Testis (tissue), 2 donors: ENCODE measurements at regions not wholly inside any gene's neighbourhood (a gene's known extent, or its start where the extent isn't known, plus 50 kb on each side); places are given as distances from the start of the nearest gene placed in this dataset.

Experiments used
- DNase-seq: peaks from one replicate; pipeline ENCODE4 v3.0.0-alpha.2; 2019
- H3K27ac ChIP-seq, 2 donors: fragments of 200-600 bp; sonication (generic); one replicate each; pipeline ENCODE4 v1.5.1; 2019
- H3K27me3 ChIP-seq: fragments of 200-600 bp; sonication (generic); one replicate; pipeline ENCODE4 v1.5.1; 2019
- H3K36me3 ChIP-seq: fragments of 200-600 bp; sonication (generic); one replicate; pipeline ENCODE4 v1.5.1; 2017; ENCODE audit warnings: low read depth; ENCODE audit errors: missing control alignments
- H3K4me1 ChIP-seq: fragments of 200-600 bp; sonication (generic); one replicate; pipeline ENCODE4 v1.5.1; 2019
- H3K4me3 ChIP-seq, 2 donors: fragments of 200-600 bp; sonication (generic); one replicate each; pipeline ENCODE4 v1.5.1; 2017 to 2019
- H3K9me3 ChIP-seq: fragments of 200-600 bp; sonication (generic); one replicate; pipeline ENCODE4 v1.5.1; 2017
- CTCF ChIP-seq, 3 experiments: fragments of 450-650 bp in 2 of 3; fragments of 200-600 bp in 1 of 3; sonication (generic) in 1 of 3; IDR thresholded peaks; one replicate each; pipeline ENCODE4 v1.5.1; 2016 to 2019; ENCODE audit warnings: antibody characterized with exemption in 3 of 3, mild to moderate bottlenecking in 2 of 3, moderate library complexity in 1 of 3
- POLR2A ChIP-seq: fragments of 450-650 bp; IDR thresholded peaks from one replicate; pipeline ENCODE4 v1.6.1; 2017; ENCODE audit warnings: antibody characterized with exemption, mild to moderate bottlenecking, moderate library complexity
- WGBS, 2 donors: methylation state at CpG; one replicate each; pipeline ENCODE4 v1.1.5; 2018; 5-methylcytosine and 5-hydroxymethylcytosine counted together
- intact Hi-C: fragments of 100-400 bp; cut with DNase I; formaldehyde crosslinking; loops from one replicate; pipeline ENCODE4 v1.15.1; 2023; ENCODE audit warnings: low total_unique reads

- no peak for TF ChIP-seq POLR2A
- no peak for TF ChIP-seq CTCF (IDR thresholded peaks at IDR 0.05)
- no peak for DNase-seq
These were observed 354.5 kb downstream of the NUAK1 start for GRCh38 chr12:105783983-105784947.

GRCh38 chr12:105793421-105793820, 345.3 kb downstream of the NUAK1 start:
- Histone ChIP-seq H3K27me3 (no peaks in the 10 kb centered on the region), H3K27ac (no peak overlapping the region), H3K4me1 (no peaks in the 10 kb centered on the region), H3K4me3 (no peak overlapping the region), H3K9me3 (no peaks in the 10 kb centered on the region), H3K36me3 (no peaks in the 10 kb centered on the region)
- DNase-seq, result no peak
- intact Hi-C loops, result no loop called here
- 72 to 88% methylated on average over 5 of the region's 5 CpGs for WGBS, 2 donors
- no peak for TF ChIP-seq CTCF (IDR thresholded peaks at IDR 0.05)
- no peak for TF ChIP-seq POLR2A

More at GRCh38 chr12:105783983-105784947, 354.5 kb downstream of the NUAK1 start:
- Histone ChIP-seq H3K4me3 (no peak overlapping the region), H3K27me3 (no peaks in the 10 kb centered on the region), H3K36me3 (no peaks in the 10 kb centered on the region), H3K27ac (no peak overlapping the region), H3K9me3 (no peaks in the 10 kb centered on the region), H3K4me1 (no peaks in the 10 kb centered on the region)
- WGBS, 2 donors, result 78 to 81% methylated on average over 8 of the region's 8 CpGs
- intact Hi-C loops, result no loop called here

GRCh38 chr12:105798256-105798845, 340.4 kb downstream of the NUAK1 start:
- H3K27me3 ChIP-seq, result no peaks in the 10 kb centered on the region
- H3K9me3 ChIP-seq, result no peaks in the 10 kb centered on the region
- no peak overlapping the region for H3K4me3 ChIP-seq
- intact Hi-C loops, result no loop called here
- no peak for DNase-seq
- H3K4me1 ChIP-seq, result no peaks in the 10 kb centered on the region
- WGBS, 2 donors, result 83 to 93% methylated on average over 2 of the region's 2 CpGs
- no peak overlapping the region for H3K27ac ChIP-seq
- TF ChIP-seq POLR2A, result no peak
- TF ChIP-seq CTCF (IDR thresholded peaks at IDR 0.05), result no peak
- no peaks in the 10 kb centered on the region for H3K36me3 ChIP-seq

GRCh38 chr12:105799103-105799502, 339.7 kb downstream of the NUAK1 start:
- no peaks in the 10 kb centered on the region for H3K9me3 ChIP-seq
- no peak for DNase-seq
- no peak overlapping the region for H3K27ac ChIP-seq
- H3K36me3 ChIP-seq, result no peaks in the 10 kb centered on the region
- TF ChIP-seq CTCF (IDR thresholded peaks at IDR 0.05) (no peak), POLR2A (no peak)
- no peak overlapping the region for H3K4me3 ChIP-seq
- H3K27me3 ChIP-seq, result no peaks in the 10 kb centered on the region
- 88 to 95% methylated on average over 2 of the region's 2 CpGs for WGBS, 2 donors
- intact Hi-C loops, result no loop called here
- no peaks in the 10 kb centered on the region for H3K4me1 ChIP-seq
